GM12891 (cell line): ENCODE measurements at regions not wholly inside any gene's neighbourhood (a gene's known extent, or its start where the extent isn't known, plus 50 kb on each side); places are given as distances from the start of the nearest gene placed in this dataset.
A peak's percentile ranks its signal among the peaks of the same experiment; 100 is the strongest.

ENCODE experiments used
- DNase-seq: peaks from one replicate; pipeline ENCODE4 v3.0.0; 2011; ENCODE audit warnings: low spot score; ENCODE audit not compliant: insufficient read length
- FAIRE-seq: peaks from 2 replicates; lab custom pipeline; 2011; peaks lifted over from hg19 to GRCh38; lab: Jason Lieb, UNC
- PAX5 ChIP-seq: IDR thresholded peaks from 2 replicates; pipeline ENCODE4 v1.6.1; 2011; ENCODE audit warnings: low read length, moderate library complexity, mild to moderate bottlenecking; ENCODE audit not compliant: insufficient read depth, severe bottlenecking
- POLR2A ChIP-seq: IDR thresholded peaks from 2 replicates; pipeline ENCODE4 v1.6.1; 2011; ENCODE audit warnings: low read depth, low read length, control low read depth
- POLR2AphosphoS5 ChIP-seq: IDR thresholded peaks from 2 replicates; pipeline ENCODE4 v1.6.1; 2011; ENCODE audit warnings: low read depth, low read length, control low read depth
- POU2F2 ChIP-seq: IDR thresholded peaks from 2 replicates; pipeline ENCODE4 v1.6.1; 2011; ENCODE audit warnings: low read depth, mild to moderate bottlenecking, control low read depth, low read length, moderate library complexity
- SPI1 ChIP-seq: IDR thresholded peaks from 2 replicates; pipeline ENCODE4 v1.6.1; 2011; ENCODE audit warnings: low read depth, low read length, control low read depth
- TAF1 ChIP-seq: IDR thresholded peaks from 2 replicates; pipeline ENCODE4 v1.6.1; 2011; ENCODE audit warnings: low read depth, low read length, control low read depth

DNA sequence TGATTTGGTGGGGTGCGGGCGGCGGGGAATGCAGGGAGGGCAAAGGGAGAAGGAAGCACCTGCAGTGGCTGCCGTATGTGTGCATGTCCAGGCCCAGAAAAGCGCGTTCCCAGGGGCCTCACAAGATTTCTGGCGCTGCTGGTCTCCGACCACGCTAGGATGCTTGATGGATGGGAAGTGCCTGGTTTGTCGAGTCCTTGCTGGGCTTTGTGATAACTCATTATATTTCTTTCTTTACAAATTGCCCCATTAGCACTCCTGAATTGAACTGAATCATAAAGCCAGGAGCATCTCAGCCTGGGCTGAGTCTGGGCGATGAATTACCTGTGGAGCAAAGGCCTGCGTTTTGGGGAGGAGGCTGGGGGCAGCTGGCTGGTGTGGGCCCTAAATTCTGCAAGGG is 69.2 kb upstream of the LMO1 start:
- FAIRE-seq (no peak), DNase-seq (no peak)
- TF ChIP-seq POU2F2, result no peak
- no peak for TF ChIP-seq PAX5
- TF ChIP-seq POLR2A, result no peak

DNA sequence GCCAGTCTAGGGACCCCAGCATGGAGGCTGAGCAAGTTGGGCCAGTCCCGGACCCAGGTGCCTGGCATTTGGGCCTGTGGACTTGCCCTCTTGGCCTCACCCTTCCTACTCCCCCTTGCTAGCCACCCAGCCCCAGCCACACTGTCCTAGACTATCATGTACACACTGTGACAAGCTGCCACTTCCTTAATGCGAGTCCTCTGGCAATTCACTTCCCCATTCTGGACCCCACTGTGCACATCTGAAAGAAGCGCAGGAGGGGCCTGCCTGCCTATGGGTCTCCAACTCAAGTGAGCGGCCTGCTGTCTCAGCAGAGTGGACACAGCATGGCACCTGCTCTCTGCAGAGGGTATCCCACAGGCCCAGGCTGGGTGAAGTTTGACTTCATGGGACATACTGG is 68.5 kb upstream of the LMO1 start:
- TF ChIP-seq POLR2AphosphoS5 (no peak), SPI1 (peak; percentile 90)
- DNase-seq (no peak), FAIRE-seq (peak; percentile 60)

DNA sequence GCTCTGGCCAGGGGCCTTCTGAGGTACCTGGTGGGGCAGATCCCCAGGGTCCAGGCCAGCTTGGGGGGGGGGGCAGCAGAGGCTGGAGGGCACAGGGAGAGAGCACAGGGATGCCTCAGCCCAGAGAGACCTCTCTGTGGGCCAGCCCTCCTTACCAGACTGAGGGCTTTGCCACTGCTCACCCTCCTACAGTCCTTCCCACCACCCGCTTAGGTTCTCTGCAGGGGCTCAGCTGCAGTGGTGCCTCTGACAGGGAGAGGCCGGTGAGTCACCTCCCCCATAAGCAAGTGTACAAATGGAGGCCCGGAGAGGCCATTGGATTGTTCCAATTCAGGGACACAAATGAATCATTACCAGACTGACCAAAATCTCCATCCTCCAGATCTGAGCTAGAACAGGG is 68.1 kb upstream of the LMO1 start:
- DNase-seq (no peak), FAIRE-seq (no peak)
- TF ChIP-seq POLR2A, result no peak
- no peak for TF ChIP-seq POLR2AphosphoS5
- TF ChIP-seq POU2F2, result no peak
- no peak for TF ChIP-seq SPI1

DNA sequence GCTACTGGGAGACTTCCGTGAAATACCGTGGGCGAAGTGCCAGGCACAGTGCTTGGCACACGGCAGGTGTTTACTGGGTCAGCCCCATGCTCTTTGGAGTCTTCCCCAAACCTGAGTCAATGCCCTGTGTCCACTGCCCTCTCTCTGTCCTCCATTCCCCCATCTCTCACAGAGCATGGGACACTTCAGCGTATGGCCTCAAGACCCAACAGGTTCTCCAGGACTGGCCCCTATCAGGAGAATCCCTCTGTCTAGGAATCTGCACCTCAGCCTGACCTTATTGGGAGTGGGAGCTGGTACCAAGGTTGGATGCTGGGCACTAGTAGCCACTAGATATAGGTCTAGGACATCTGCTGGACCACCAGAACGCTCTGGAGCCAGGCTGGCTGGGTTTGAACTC is 67.2 kb upstream of the LMO1 start:
- FAIRE-seq (no peak), DNase-seq (no peak)
- TF ChIP-seq POU2F2 (no peak), POLR2AphosphoS5 (no peak), POLR2A (no peak), SPI1 (no peak), PAX5 (no peak), TAF1 (no peak)

DNA sequence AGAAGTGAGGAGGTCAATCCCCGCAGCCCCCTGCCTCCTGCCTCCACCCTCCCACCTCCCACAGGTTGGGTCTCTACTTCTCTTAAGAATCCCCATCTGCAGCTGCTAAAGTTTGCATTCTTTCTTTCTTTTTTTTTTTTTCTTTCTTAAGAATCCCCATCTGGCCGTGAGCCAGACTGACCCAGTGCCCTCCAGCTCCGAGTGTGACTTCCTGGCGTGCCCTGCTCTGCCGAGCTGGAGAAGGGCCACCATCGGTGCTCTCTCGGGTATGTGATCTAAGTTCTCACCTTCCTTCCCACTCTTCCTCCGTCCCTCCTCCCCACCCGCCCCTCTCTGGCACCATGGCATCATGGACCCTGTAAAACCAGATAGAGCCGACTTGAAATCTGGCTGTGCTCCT is 66.7 kb upstream of the LMO1 start:
- DNase-seq, result no peak
- no peak for FAIRE-seq
- no peak for TF ChIP-seq PAX5
- no peak for TF ChIP-seq POU2F2
- TF ChIP-seq SPI1, result no peak
- no peak for TF ChIP-seq POLR2AphosphoS5
- no peak for TF ChIP-seq POLR2A
- TF ChIP-seq TAF1, result no peak

DNA sequence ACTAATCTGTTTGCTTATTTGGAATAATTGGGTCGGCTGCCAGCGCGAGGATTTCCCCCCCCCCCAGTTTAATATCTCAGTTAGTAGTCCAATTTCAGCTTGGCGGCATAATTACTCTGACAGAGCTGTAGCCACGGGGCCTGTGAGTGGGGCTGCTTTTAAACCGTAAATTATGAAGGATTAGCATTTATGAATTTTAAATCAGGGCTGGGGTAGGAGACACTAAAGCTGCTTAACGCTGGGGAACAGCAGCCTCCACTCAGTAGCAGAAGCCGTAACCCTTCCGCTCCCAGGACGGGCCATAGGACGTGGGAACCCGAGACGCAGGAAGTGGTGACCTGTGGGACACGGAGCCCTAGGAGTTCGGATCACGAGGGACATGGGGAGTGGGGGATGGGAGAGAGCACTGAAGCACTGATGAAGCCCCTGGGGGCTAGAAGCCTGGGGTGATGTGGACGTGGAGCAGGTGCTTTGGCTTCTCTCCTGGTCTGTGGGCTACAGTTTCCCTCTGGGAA is 66.2 kb upstream of the LMO1 start:
- no peak for DNase-seq
- TF ChIP-seq POLR2AphosphoS5 (no peak), POLR2A (no peak), PAX5 (no peak), TAF1 (no peak), SPI1 (no peak), POU2F2 (no peak)
- no peak for FAIRE-seq

DNA sequence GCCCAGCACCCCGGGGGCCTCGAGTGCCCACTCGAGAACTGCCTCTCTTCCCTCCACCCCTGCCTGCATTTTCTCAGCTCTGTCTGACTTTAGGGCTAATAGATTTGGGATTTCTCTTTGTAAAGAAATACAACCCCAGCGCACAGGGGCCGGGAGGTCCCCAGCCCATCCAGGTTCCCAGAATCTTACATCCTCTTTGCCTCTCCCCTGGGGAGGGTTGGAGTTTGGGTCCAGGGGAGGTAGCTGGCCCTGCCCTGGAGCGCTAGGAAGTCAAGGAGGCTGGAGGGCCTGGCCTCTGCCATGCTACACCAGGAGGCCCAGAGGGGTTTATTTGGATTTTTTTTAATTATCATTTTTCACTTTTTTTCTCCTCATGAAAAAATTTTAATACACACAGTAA is 65.7 kb upstream of the LMO1 start:
- DNase-seq (no peak), FAIRE-seq (no peak)
- TF ChIP-seq TAF1 (no peak), POLR2A (no peak)

DNA sequence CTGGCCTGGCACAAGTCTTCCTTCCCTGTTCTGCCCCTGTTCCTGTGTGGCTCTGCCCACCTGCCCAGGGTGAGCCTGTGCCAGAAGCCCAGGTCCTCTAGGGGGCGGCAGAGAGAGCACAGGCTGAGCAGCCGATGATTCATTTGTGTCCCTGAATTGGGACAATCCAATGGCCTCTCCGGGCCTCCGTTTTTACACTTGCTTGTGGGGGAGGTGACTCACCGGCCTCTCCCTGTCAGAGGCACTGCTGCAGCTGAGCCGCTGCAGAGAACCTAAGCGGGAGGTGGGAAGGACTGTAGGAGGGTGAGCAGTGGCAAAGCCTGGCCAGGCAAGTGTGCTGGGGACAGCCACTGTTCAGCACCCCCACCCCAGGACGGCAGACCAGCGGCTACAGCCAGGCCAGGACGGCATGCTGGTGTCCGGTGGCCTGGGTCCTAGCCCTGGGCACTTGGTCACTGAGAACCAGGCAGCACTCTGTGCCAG is 65.2 kb upstream of the LMO1 start:
- FAIRE-seq (peak; percentile 88), DNase-seq (peak; percentile 79)
- TF ChIP-seq POU2F2 (peak; percentile 8; the same call in 1 of the 2 replicates), SPI1 (no peak)

DNA sequence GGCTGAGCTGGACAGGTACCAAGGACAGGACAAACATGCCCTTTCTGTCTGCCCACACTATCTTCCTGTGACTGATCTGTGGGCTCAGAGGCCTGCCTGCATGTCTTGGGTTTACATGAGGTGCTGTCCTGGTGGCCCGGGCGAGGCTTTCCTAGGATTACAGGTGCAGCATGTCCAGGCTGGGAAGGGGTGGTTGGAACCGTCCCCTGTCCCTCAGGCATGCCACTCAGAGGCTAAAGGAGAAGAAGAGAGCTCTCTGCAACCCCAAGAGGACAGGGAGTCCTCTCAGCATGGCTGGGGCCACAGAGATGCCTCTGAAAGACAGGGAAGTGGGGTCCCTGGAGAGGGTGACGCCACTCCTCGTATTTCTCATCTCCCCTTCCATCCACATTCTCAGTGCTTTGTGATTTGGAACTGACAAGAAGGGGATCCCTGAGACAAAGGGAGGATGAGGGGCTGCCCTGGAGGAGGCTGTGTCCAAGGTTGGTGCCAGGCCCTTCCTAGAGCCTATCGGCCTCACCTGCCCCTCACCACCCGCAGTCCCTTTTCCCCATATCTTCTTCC is 64.6 kb upstream of the LMO1 start:
- DNase-seq (no peak), FAIRE-seq (no peak)
- TF ChIP-seq SPI1 (no peak), TAF1 (no peak), POLR2AphosphoS5 (no peak)

DNA sequence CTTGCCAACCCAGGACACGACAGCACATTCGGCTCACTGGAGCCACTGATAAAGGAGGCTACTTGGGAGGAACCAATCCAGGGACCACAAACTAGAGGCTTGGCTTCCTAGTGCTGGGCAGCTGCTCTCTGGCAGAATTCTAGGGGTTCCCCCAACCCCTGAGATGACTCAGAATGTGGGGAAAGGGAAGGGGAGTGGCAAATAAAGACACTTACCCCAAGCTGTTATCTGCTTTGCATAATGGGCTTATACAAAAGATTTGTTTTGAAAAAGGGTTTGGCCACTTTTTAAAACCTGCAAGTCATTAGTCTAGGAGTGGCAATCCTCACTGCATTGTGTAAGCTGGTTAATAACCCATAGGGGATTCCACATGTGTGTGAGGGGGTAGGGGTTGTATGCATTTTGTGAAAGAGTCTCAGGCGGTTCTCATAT is 64.1 kb upstream of the LMO1 start:
- DNase-seq, result peak; percentile 62
- TF ChIP-seq TAF1 (no peak), POLR2AphosphoS5 (no peak), SPI1 (no peak), POU2F2 (peak; percentile 77; the same call in 1 of the 2 replicates)
- peak; percentile 47 for FAIRE-seq

DNA sequence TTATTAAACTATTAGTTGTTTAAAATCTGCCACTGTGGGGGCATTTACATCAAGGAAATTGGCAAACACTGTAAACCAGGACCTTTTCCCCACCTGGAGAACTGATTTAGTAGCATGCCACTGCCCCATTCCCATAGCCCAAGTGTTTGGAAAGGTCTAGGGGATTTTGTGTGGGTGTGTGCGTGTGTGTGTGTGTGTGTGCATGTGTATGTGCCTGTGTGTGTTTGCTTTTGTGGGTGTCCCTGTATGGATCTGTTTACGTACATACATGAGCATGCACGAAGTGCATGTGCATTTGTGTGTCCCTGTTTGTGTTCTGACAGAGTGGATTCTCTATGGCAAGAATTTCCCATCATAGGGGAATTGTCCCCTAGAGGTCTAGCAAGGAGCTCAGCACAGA is 62.7 kb upstream of the LMO1 start:
- FAIRE-seq, result no peak
- no peak for DNase-seq
- TF ChIP-seq SPI1 (no peak), POLR2AphosphoS5 (no peak), TAF1 (no peak), PAX5 (no peak), POU2F2 (no peak), POLR2A (no peak)

DNA sequence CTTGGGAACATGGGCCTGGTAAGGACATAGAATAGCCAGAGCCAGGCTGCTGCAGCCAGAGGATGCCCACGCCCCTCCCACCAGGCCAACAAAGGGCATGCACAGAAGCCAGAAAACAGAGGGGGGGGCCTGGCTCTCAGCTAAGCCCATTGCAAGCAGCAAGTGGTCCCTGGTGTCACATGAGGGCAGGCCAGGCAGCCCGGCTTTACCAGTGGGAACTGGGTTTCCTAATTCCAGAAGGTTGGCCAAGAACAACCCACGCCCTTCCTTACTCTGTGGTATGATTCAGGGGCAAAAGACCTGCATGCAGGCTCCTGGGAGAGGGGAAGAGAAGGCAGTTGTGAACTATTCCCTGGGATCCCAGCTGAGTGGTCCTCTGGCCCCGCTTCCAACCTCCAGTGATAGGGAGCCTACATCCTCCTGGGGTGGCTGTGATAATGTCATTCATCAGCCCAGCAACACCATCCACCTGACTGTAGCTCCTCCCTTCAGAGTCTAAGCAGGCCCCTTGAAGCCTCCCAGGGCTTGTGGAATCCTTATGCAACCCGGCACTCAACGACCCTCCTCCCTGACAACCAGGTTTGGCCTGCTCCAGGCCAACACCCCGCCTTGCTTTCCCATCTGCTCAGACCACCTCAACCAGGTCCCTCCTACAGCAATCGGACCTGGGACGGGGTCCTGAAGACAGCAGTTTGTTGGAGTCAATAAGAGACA is 62.1 kb upstream of the LMO1 start:
- FAIRE-seq, result no peak
- TF ChIP-seq POLR2A (no peak), SPI1 (no peak), PAX5 (no peak), POU2F2 (no peak), POLR2AphosphoS5 (no peak), TAF1 (no peak)
- no peak for DNase-seq
